ENCODE measurements at regions not wholly inside any gene's neighbourhood (a gene's known extent, or its start where the extent isn't known, plus 50 kb on each side); places are given as distances from the start of the nearest gene placed in this dataset.

GRCh38 chr3:194757647-194758061 lies 72.0 kb downstream of the FAM43A start:
- H3K27ac ChIP-seq: no peak overlapping the region
- TF ChIP-seq, protein P1, sequence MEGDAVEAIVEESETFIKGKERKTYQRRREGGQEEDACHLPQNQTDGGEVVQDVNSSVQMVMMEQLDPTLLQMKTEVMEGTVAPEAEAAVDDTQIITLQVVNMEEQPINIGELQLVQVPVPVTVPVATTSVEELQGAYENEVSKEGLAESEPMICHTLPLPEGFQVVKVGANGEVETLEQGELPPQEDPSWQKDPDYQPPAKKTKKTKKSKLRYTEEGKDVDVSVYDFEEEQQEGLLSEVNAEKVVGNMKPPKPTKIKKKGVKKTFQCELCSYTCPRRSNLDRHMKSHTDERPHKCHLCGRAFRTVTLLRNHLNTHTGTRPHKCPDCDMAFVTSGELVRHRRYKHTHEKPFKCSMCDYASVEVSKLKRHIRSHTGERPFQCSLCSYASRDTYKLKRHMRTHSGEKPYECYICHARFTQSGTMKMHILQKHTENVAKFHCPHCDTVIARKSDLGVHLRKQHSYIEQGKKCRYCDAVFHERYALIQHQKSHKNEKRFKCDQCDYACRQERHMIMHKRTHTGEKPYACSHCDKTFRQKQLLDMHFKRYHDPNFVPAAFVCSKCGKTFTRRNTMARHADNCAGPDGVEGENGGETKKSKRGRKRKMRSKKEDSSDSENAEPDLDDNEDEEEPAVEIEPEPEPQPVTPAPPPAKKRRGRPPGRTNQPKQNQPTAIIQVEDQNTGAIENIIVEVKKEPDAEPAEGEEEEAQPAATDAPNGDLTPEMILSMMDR (conservative IDR thresholded peaks at IDR 0.05): no peak
- no peak for TF ChIP-seq ZFX (IDR thresholded peaks at IDR 0.05)

- no peak overlapping the region for H3K27ac ChIP-seq
- TF ChIP-seq ZFX (IDR thresholded peaks at IDR 0.05): no peak
- TF ChIP-seq, protein P1 (conservative IDR thresholded peaks at IDR 0.05): no peak
Measured at GRCh38 chr3:194758716-194759115, 73.0 kb downstream of the FAM43A start.

DNA sequence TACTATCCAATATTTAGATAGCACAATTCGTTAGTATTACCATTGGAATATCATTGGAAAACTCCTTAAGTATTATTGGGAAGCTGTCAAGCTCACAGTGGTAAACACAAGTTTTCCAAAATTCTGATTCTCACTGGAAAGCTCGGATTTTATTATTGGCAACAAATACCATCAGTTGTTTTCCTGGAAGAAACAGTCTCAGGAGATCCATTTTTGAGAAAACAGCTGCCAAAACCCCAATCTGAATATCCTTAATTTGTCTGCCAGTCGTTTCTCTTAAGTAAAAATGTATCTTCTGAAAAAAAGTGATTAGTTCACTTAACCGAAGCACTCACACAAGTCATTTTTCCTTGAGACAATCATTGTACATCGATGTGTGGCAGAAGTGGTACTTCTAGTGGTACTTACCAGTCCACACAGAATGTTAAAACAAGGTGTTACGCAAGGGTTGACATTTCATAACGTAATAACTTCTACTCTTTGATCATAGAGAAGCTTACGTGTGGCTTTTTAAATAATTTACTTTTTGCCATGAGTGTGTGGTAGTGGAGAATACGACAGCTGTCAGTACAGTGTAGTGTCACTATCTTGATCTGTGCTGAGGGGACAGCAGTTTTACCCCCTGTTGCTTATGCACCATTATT lies 74.9 kb downstream of the FAM43A start:
- H3K27ac ChIP-seq: no peak overlapping the region
- TF ChIP-seq, protein P1 (conservative IDR thresholded peaks at IDR 0.05): no peak
- no peak for TF ChIP-seq ZFX (IDR thresholded peaks at IDR 0.05)

- no peak overlapping the region for H3K27ac ChIP-seq
- TF ChIP-seq, protein P1 (conservative IDR thresholded peaks at IDR 0.05): no peak
- no peak for TF ChIP-seq ZFX (IDR thresholded peaks at IDR 0.05)
Measured at GRCh38 chr3:194761384-194761783, 75.7 kb downstream of the FAM43A start.

DNA sequence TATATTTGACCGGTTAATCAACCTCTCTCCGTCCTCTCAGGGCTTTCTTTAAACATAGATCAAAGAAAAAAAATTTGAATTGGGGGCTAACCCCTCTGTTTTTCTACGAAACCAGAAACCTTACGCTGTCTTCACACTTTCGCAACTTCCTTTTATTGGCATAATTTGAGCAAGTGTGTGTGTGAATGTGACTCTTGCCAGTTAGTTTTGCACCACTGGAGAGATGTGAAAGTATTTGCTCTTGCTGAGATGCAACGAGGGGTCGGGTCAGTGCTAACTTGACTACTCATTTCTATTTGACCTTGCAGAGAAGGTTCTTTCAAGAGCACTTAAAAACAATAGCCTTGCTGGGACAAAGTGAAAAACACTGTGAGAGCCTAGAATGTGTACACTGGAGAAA lies 81.2 kb downstream of the FAM43A start:
- no peak overlapping the region for H3K27ac ChIP-seq
- TF ChIP-seq, protein P1 (conservative IDR thresholded peaks at IDR 0.05): no peak
- no peak for TF ChIP-seq ZFX (IDR thresholded peaks at IDR 0.05)

DNA sequence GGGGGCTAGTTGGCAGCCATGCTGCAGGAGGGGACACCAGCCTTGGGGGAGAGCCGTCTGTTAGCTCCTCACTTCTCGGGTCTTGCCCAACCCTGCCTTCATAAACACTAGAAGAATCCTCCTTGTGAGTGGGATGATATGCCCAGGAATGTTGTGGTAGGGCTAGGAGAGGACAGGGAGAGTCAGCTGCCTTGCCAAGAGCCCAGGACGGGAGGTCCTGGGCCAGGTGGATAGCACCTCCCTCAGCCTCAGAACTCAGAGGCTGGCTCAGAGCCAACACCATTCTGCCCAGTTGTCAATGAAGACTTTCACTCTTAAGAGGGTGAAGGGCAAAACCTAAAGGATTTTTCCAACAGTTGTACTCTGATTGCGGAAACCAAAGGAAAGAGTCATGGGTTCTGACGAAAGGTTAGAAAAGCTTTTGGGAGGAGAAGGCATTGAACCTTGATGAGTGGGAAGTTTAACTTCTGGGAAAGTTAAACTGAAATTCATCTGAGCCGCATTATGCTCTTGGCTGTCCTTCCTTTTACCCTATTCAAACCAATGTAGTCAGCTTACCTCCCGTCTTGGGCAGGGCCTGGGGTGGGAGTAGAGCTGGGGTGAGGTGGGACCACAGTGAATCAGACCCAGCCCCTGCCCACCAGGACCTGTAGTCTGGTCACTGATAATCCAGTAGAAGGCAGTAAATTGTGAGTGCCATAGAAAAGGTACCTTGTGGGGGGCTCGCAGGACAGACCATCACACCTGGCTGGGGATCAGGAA lies 81.9 kb downstream of the FAM43A start:
- no peak for TF ChIP-seq ZFX (IDR thresholded peaks at IDR 0.05)
- TF ChIP-seq, protein P1 (conservative IDR thresholded peaks at IDR 0.05): no peak
- no peak overlapping the region for H3K27ac ChIP-seq

DNA sequence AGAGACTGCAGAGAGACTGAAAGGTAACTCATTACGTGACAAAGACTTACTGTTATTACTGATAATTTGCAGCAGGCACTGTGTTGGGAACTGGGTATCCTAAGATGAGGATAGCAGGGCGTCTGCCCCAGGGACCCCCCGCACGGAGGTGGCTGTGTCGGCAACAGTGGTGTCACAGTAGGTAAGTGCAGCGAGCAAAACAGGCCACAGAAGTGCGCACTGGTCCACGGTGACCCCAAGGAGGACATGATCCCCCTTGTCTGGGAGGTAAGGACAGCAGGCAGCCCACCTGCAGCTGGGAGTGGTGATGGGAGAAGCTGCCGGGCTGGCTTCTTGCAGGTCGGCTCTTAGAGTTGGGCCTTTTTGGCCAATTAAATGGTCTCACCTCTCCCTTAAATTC lies 82.9 kb downstream of the FAM43A start:
- TF ChIP-seq ZFX (IDR thresholded peaks at IDR 0.05): no peak
- TF ChIP-seq, protein P1 (conservative IDR thresholded peaks at IDR 0.05): no peak
- peak overlapping the region; percentile 49 for H3K27ac ChIP-seq

All from C4-2B (cell line).